GM19351 (cell line): ENCODE measurements at regions not wholly inside any gene's neighbourhood (a gene's known extent, or its start where the extent isn't known, plus 50 kb on each side); places are given as distances from the start of the nearest gene placed in this dataset.
"Not testable (repeated sequence)": the region's sequence is repeated elsewhere in the genome, so short reads cannot be mapped to it uniquely, and the experiment has no call there.

Experiments used
- ATAC-seq: cut with Tn5 transposase; IDR thresholded peaks from one replicate; pipeline ENCODE4 v1.9.1; 2021; ENCODE audit warnings: mild to moderate bottlenecking, moderate library complexity; ENCODE audit not compliant: unreplicated experiment

GRCh38 chr17:53635444-53635843, 187.3 kb upstream of the KIF2B start:
- ATAC-seq, result no peak

DNA sequence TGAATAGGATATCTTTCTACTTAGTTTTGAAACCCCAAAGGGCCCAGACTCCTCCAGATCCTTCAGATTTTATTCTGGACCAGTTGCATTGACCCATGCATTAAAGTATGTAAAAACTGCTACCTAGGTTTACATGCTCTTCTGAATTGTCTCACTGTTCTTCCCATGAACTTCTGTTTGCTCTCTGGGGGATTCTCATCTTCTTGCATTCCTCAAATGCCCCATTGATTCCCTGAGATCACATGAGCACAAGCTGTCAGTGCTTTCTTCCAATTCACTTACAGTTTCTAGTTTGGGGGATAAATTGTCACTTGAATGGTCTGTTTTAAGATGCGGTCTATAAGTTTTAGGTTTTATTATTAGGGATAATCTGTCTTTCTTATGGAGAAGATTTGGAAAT, 188.9 kb upstream of the KIF2B start:
- no peak for ATAC-seq

DNA sequence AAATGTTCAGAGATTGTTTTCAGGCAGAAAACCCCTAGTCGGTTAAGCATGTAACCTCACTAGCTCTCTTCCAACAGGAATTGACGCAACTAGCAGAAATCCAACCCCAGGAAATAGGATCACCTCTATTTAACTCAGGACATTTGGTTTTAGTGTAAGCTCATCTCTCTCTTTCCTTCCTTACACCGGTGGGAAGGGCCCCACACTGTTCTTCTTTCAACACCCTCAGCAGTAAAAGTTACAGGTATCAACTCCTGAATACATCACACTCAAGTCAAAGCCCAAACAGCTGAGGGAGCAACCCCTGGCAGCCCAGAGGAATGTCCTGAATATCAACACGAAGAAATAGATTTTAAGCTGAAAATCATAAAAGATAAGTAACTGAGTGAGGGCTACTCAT, 191.2 kb upstream of the KIF2B start:
- no peak for ATAC-seq

DNA sequence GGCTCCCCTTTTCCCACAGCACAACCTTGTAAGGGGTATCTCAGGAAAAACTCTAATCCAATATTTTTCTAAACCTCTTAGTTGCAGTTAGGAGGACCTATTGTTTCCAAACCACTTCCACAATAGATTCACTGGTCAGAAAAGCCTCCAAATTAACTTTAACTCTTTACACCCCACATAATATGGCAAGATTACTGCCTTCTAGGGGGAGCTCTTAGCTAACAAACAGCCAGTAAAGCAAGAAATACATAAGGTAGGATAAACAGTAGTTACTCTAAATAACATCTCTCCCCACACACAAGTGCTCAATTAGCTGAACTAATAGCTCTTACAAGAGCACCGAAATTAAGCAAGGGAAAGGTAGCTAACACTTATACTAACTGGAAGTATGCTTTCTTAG, 192.1 kb upstream of the KIF2B start:
- no peak for ATAC-seq

DNA sequence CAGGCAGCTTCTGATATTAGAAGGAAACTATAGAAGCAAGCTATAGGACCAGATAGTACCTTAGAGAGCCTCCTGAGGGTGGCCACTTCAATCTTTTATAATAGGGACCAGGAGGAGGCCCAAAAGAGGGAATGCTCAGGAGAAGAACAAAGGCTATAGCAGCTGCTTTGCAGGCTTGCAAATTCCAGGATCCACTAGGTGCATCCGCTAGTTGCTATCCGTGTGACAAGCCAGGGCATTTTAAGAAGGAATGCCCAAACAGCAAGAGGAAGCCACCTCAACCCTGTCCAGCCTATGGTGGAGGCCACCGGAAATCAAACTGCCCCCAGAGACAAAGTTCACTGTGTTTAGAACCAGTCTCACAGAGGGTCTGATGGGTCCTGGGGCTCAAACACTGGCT, 192.6 kb upstream of the KIF2B start:
- ATAC-seq, result no peak

GRCh38 chr17:53629188-53629587, 193.5 kb upstream of the KIF2B start:
- no peak for ATAC-seq

- ATAC-seq, result no peak
These were observed 194.7 kb upstream of the KIF2B start for GRCh38 chr17:53628011-53628410.

- no peak for ATAC-seq
These were observed 195.2 kb upstream of the KIF2B start for GRCh38 chr17:53627511-53627910.

- ATAC-seq, result no peak
These were observed 196.4 kb upstream of the KIF2B start for GRCh38 chr17:53626286-53626685.

DNA sequence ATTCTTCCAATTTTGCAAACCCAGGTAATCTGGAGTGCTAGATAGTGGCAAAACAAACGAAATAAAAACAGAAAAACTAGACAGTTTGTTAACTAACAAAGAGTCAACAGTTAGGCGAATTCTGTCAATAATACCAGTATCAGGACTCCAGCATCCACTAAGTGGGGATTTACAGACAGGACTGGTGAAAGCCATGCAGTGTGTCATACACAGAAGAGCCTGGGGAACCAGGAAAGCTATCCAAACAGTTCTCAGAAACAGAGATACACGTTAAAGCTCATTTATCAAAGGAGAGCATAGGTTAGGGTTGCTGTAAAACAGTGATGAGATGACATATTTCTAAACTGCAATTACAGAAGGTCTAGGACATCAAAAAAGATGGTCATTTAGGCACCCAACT, 203.7 kb upstream of the KIF2B start:
- ATAC-seq, result no peak

DNA sequence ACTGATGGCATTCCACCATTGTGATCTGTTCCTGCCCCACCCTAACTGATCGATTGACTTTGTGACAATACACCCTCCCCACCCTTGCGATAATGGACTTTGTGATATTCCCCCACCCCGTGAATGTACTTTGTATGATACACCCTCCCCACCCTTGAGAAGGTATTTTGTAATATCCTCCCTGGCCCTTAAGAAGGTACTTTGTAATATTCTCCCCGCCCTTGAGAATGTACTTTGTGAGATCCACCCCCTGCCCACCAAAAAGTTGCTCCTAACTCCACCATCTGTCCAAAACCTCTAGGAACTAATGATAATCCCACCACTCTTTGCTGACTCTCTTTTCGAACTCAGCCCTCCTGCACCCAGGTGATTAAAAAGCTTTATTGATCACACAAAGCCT, 214.5 kb upstream of the KIF2B start:
- ATAC-seq, result not testable (repeated sequence)

GRCh38 chr17:53607475-53607874, 215.3 kb upstream of the KIF2B start:
- ATAC-seq, result no peak

- ATAC-seq, result no peak
These were observed 234.4 kb upstream of the KIF2B start for GRCh38 chr17:53588317-53588716.

GRCh38 chr17:53574038-53574437, 248.7 kb upstream of the KIF2B start:
- no peak for ATAC-seq

- no peak for ATAC-seq
These were observed 251.4 kb upstream of the KIF2B start for GRCh38 chr17:53571342-53571741.

DNA sequence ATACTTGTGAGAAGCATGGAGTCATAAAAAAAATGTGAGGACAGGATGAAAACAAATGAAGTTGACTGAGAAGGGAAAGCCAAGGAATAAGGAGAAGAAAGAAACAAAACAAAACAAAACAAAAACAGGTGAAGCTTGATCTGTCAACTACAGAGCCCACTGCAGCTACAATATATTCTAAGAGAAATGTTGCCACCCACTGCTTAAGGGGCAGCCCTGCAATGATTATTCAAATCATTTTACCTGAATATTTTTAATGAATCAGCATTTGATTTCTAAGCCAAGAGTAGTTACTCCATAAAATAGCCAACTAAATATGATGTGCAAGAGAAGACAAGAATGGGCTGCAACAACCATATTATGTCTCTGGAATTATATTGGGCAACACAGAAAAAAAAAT, 252.0 kb upstream of the KIF2B start:
- ATAC-seq, result no peak

- no peak for ATAC-seq
These were observed 261.8 kb upstream of the KIF2B start for GRCh38 chr17:53560953-53561352.

DNA sequence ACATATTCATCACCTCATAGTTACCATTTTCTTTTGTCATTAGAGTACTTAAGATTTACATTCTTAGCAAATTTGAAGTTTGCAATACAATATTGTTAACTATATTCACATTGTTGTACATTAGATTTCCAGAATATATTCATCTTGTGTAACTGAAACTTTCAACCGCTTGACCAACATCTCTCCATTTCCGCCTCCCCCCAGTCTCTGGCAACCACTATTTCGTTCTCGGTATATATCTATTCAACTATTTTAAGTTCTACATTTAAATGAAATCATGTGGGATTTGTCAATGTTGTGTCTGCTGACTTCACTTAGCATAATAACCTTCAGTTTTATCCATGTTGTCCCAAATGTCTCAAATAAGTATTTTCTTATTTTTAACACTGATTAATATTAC, 274.5 kb upstream of the KIF2B start:
- ATAC-seq, result no peak

DNA sequence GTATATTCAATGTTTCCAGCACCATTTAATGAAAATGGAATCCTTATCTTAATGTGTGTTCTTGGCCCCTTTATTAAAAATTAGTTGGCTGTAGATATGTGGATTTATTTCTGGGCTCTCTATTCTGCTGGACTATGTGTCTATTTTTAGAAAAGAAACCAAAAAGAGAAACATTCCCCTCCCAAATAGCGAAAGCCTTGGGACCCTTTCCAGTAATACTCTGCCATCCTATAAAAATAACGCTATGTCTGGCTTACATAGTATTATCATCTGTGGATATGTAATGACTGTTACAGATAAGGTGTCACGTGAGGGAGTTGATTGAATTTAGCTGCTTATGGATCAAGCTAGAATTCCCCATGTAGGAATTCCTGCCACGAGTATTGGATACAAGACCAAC, 279.3 kb upstream of the KIF2B start:
- ATAC-seq, result no peak

- ATAC-seq, result no peak
These were observed 284.6 kb upstream of the KIF2B start for GRCh38 chr17:53538129-53538617.

- no peak for ATAC-seq
These were observed 295.3 kb upstream of the KIF2B start for GRCh38 chr17:53527473-53527872.

GRCh38 chr17:53525590-53525989, 297.1 kb upstream of the KIF2B start:
- ATAC-seq, result no peak

DNA sequence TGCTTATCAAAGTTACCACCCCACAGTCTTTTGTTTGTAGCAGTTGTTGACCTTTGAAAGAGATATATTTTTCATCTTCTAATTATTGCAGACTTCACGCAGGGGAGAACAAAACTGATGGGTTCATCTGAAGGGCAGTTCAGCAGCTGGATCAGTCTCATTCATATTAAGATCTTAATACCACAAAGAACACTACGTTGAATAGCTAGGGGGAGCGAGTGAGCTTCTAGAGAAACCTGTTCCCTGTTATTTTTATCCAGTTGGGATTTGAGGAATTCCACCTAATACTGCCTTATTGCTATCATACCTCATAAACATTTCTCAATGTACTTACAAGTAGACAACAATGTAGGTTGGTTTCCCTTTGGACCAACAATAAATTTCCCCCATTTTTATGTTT, 306.1 kb upstream of the KIF2B start:
- ATAC-seq, result no peak

GRCh38 chr17:53499277-53499676, 323.4 kb upstream of the KIF2B start:
- no peak for ATAC-seq
